GM12875 (cell line): ENCODE measurements at regions not wholly inside any gene's neighbourhood (a gene's known extent, or its start where the extent isn't known, plus 50 kb on each side); places are given as distances from the start of the nearest gene placed in this dataset.

Experiments used
- H3K4me3 ChIP-seq: one replicate; pipeline ENCODE4 v1.5.1; 2011; ENCODE audit warnings: low read depth, low read length, control low read depth
- CTCF ChIP-seq: IDR thresholded peaks from 2 replicates; pipeline ENCODE4 v1.5.1; 2011; ENCODE audit warnings: low read depth, mild to moderate bottlenecking, control low read depth, inconsistent platforms, low read length, moderate library complexity, borderline replicate concordance; ENCODE audit not compliant: insufficient read depth

- TF ChIP-seq CTCF, result no peak
- no peak overlapping the region for H3K4me3 ChIP-seq
Observed at GRCh38 chr13:106873810-106874209, 305.9 kb upstream of the ARGLU1 start.

- TF ChIP-seq CTCF, result no peak
- no peak overlapping the region for H3K4me3 ChIP-seq
Observed at GRCh38 chr13:106867249-106867648, 299.3 kb upstream of the ARGLU1 start.

GRCh38 chr13:106865716-106866440, 297.9 kb upstream of the ARGLU1 start:
- TF ChIP-seq CTCF, result no peak
- no peak overlapping the region for H3K4me3 ChIP-seq

- no peak overlapping the region for H3K4me3 ChIP-seq
- TF ChIP-seq CTCF, result no peak
Observed at GRCh38 chr13:106859533-106859904, 291.6 kb upstream of the ARGLU1 start.

- TF ChIP-seq CTCF, result no peak
- no peak overlapping the region for H3K4me3 ChIP-seq
Observed at GRCh38 chr13:106858903-106859532, 291.1 kb upstream of the ARGLU1 start.

GRCh38 chr13:106852436-106852835, 284.5 kb upstream of the ARGLU1 start:
- no peak for TF ChIP-seq CTCF
- no peak overlapping the region for H3K4me3 ChIP-seq
